Thymus (tissue), 11 donors: ENCODE measurements at regions not wholly inside any gene's neighbourhood (a gene's known extent, or its start where the extent isn't known, plus 50 kb on each side); places are given as distances from the start of the nearest gene placed in this dataset.

Source experiments
- DNase-seq, 9 donors: peaks; one replicate each; pipeline ENCODE4 v3.0.0-alpha.2; 2013; ENCODE audit warnings: low spot score in 9 of 9, low read depth in 6 of 9, missing footprints in 1 of 9
- H3K27ac ChIP-seq, 2 donors: one replicate each; pipeline ENCODE4 v1.5.1; 2013; ENCODE audit warnings: control low read depth in 1 of 2, low read depth in 1 of 2, low read length in 1 of 2, mild to moderate bottlenecking in 1 of 2, moderate library complexity in 1 of 2
- H3K27me3 ChIP-seq, 2 donors: one replicate each; pipeline ENCODE4 v1.5.1; 2013; ENCODE audit warnings: low read length in 1 of 2; ENCODE audit not compliant: control insufficient read depth in 2 of 2, insufficient read depth in 1 of 2
- H3K36me3 ChIP-seq, 2 donors: one replicate each; pipeline ENCODE4 v1.5.1; 2013; ENCODE audit warnings: low read length in 1 of 2, mild to moderate bottlenecking in 1 of 2, moderate library complexity in 1 of 2; ENCODE audit not compliant: control insufficient read depth in 2 of 2, insufficient read depth in 2 of 2
- H3K4me1 ChIP-seq, 2 donors: one replicate each; pipeline ENCODE4 v1.5.1; 2013; ENCODE audit warnings: low read length in 2 of 2; ENCODE audit not compliant: control insufficient read depth in 2 of 2, insufficient read depth in 2 of 2
- H3K4me3 ChIP-seq, 2 donors: one replicate each; pipeline ENCODE4 v1.5.1; 2013; ENCODE audit warnings: low read length in 2 of 2, control low read depth in 1 of 2, mild to moderate bottlenecking in 1 of 2
- H3K9me3 ChIP-seq, 2 donors: one replicate each; pipeline ENCODE4 v1.5.1; 2013; ENCODE audit warnings: low read length in 1 of 2, mild to moderate bottlenecking in 1 of 2; ENCODE audit not compliant: control insufficient read depth in 2 of 2, insufficient read depth in 1 of 2
- WGBS: extraction: QIAGEN DNeasy Blood & Tissue Kit; methylation state at CpG from one replicate; pipeline ENCODE4 v1.1.7; 2013; 5-methylcytosine and 5-hydroxymethylcytosine counted together
- donor health status: healthy.

DNA sequence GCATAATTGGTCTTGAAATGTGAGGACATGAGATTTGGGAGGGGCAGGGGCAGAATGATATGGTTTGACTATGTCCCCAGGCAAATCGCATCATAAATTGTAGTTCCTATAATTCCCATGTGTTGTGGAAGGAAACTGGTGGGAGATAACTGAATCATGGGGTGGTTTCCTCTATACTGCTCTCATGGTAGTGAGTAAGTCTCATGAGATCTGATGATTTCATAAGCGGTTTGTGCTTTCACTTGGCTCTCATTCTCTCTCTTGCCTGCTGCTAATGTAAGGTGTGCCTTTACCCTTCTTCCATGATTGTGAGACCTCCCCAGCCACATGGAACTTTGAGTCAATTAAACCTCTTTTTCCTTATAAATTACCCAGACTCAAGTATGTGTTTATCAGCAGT is 2595.9 kb downstream of the PCDH7 start:
- H3K27me3 ChIP-seq = no peaks in the 10 kb centered on the region
- no peaks in the 10 kb centered on the region for H3K36me3 ChIP-seq
- no peaks in the 10 kb centered on the region for H3K4me1 ChIP-seq
- 91% methylated on average over 2 of the region's 2 CpGs for WGBS
- H3K9me3 ChIP-seq = peaks cover 3 to 16% of the 10 kb centered on the region in 2 donors
- H3K4me3 ChIP-seq = no peak overlapping the region
- H3K27ac ChIP-seq = no peak overlapping the region
- no peak for DNase-seq

DNA sequence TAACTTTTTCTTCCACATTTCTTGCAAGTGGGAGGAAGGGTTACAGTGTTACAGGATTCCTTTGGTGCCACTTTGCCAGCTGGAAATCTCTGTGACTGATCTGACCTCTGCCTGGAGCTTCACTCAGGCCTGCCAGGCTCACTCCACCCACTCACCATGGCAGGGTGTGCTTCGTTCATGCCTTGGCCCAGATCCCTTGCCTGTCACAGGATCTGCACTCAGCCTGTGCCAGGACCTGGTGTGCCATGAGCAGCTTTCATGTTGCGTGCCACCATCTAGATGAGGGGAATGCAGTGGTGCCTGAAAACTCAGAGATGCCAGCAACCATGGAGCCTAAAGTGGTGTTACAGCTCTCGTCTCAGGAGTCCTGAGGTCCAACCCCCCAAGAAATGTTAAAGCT is 2596.4 kb downstream of the PCDH7 start:
- no peak overlapping the region for H3K27ac ChIP-seq
- no peaks in the 10 kb centered on the region for H3K27me3 ChIP-seq
- 90% methylated on average over 3 of the region's 3 CpGs for WGBS
- no peak overlapping the region for H3K4me3 ChIP-seq
- H3K9me3 ChIP-seq = peaks cover 3 to 16% of the 10 kb centered on the region in 2 donors
- H3K4me1 ChIP-seq = no peaks in the 10 kb centered on the region
- DNase-seq = no peak
- H3K36me3 ChIP-seq = no peaks in the 10 kb centered on the region

GRCh38 chr4:33323393-33323792 is 2603.2 kb downstream of the PCDH7 start:
- WGBS = 93% methylated on average over 1 of the region's 1 CpG
- no peak overlapping the region for H3K4me3 ChIP-seq
- no peaks in the 10 kb centered on the region for H3K27me3 ChIP-seq
- H3K27ac ChIP-seq = no peak overlapping the region
- no peaks in the 10 kb centered on the region for H3K9me3 ChIP-seq
- H3K4me1 ChIP-seq = no peaks in the 10 kb centered on the region
- DNase-seq = no peak
- no peaks in the 10 kb centered on the region for H3K36me3 ChIP-seq

DNA sequence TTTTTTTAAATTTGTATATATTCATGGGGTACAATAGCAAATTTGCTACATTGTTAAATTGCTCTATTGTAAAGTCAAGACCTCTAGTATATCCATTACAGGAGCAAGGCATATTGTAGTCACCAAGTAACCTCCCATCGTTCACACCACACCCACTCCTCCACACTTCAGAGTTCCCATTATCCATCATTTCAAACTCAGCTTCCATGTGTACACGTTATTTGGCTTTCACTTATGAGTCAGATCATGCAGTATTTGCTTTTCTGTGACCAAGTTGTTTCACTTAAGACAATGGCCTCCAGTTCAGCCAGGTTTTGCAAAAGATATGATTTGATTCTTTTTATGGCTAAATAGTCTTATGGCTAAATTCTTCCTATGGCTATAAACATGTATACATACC is 2614.2 kb downstream of the PCDH7 start:
- H3K4me1 ChIP-seq = no peaks in the 10 kb centered on the region
- H3K27me3 ChIP-seq = no peaks in the 10 kb centered on the region
- 81% methylated on average over 2 of the region's 2 CpGs for WGBS
- no peak for DNase-seq
- H3K27ac ChIP-seq = no peak overlapping the region
- H3K4me3 ChIP-seq = no peak overlapping the region
- H3K9me3 ChIP-seq = peaks cover 0 to 14% of the 10 kb centered on the region in 2 donors
- H3K36me3 ChIP-seq = no peaks in the 10 kb centered on the region

- no peak for DNase-seq
- H3K4me1 ChIP-seq = no peaks in the 10 kb centered on the region
- no peaks in the 10 kb centered on the region for H3K36me3 ChIP-seq
- peaks cover 0 to 14% of the 10 kb centered on the region in 2 donors for H3K9me3 ChIP-seq
- no peaks in the 10 kb centered on the region for H3K27me3 ChIP-seq
- WGBS = 85% methylated on average over 3 of the region's 3 CpGs
- no peak overlapping the region for H3K27ac ChIP-seq
- no peak overlapping the region for H3K4me3 ChIP-seq
Measured at GRCh38 chr4:33339762-33340161, 2619.6 kb downstream of the PCDH7 start.

DNA sequence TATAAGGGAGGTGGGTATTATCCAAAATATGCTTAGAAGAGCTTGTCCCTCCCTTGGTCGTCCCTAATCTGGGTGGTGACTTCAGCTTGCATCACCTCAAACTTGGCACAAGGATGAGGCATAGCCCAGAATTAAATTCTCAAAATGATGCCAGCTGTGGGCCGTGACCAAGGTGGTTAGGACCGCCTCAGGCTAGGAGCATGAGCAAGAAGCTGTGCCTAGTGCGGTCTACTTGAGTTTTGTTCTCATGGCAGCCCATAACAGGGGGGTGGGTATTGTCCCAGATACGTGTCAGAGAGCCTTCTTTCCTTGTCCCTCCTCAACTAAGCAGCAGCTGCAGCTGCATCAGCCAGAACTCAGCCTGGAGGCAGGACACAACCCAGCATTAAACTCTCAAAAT is 2620.0 kb downstream of the PCDH7 start:
- H3K27me3 ChIP-seq = no peaks in the 10 kb centered on the region
- DNase-seq = no peak
- H3K4me1 ChIP-seq = no peaks in the 10 kb centered on the region
- no peak overlapping the region for H3K27ac ChIP-seq
- 88% methylated on average over 5 of the region's 5 CpGs for WGBS
- peaks cover 0 to 14% of the 10 kb centered on the region in 2 donors for H3K9me3 ChIP-seq
- H3K36me3 ChIP-seq = no peaks in the 10 kb centered on the region
- H3K4me3 ChIP-seq = no peak overlapping the region

GRCh38 chr4:33349376-33349775 is 2629.2 kb downstream of the PCDH7 start:
- Histone ChIP-seq H3K4me3 (no peak overlapping the region), H3K4me1 (no peaks in the 10 kb centered on the region), H3K9me3 (no peaks in the 10 kb centered on the region), H3K27me3 (no peaks in the 10 kb centered on the region), H3K27ac (no peak overlapping the region), H3K36me3 (no peaks in the 10 kb centered on the region)
- DNase-seq = no peak
- WGBS = 94% methylated on average over 1 of the region's 1 CpG

DNA sequence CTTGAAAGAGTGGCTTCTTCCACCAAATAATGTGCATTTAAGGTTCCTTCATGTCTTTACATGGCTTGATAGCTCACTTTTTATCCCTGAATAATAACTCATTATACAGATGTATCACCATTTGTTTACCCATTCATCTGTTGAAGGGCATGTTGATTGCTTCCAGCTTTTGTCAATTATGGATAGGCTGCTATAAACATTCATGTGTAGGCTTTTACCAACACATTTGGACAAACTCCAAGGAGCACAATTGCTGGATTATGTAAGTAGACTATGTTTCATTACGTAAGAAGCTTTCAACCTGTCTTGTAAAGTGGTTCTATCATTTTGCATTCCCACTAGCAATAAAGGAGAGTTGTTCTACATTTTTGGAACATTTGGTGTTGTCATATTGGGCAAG is 2637.0 kb downstream of the PCDH7 start:
- no peaks in the 10 kb centered on the region for H3K4me1 ChIP-seq
- H3K36me3 ChIP-seq = no peaks in the 10 kb centered on the region
- no peak for DNase-seq
- WGBS = 88% methylated on average over 1 of the region's 1 CpG
- H3K4me3 ChIP-seq = no peak overlapping the region
- no peaks in the 10 kb centered on the region for H3K27me3 ChIP-seq
- H3K27ac ChIP-seq = no peak overlapping the region
- H3K9me3 ChIP-seq = no peaks in the 10 kb centered on the region

DNA sequence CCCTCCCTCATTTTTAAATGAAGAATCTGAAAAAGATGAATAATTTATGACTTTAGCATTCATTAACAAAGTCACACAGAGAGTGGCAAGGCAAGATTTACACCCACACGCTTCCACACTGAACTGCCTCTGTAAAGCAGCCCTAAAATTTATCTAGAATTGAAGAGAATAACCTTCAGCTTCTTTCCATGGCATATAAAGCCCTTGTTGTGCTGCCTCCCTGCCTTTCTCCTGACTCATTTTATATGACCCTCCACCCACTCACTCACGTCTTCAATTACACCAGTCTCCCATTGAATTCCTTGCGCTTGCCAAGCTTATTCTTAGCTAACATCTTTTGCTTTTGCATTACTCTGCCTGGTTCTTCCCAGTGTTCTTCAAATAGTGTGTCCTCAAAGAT is 2649.3 kb downstream of the PCDH7 start:
- H3K27me3 ChIP-seq = no peaks in the 10 kb centered on the region
- no peaks in the 10 kb centered on the region for H3K36me3 ChIP-seq
- no peaks in the 10 kb centered on the region for H3K9me3 ChIP-seq
- DNase-seq = no peak
- 94% methylated on average over 3 of the region's 3 CpGs for WGBS
- H3K27ac ChIP-seq = no peak overlapping the region
- H3K4me1 ChIP-seq = no peaks in the 10 kb centered on the region
- H3K4me3 ChIP-seq = no peak overlapping the region

- 95% methylated on average over 4 of the region's 4 CpGs for WGBS
- Histone ChIP-seq H3K27me3 (no peaks in the 10 kb centered on the region), H3K4me1 (no peaks in the 10 kb centered on the region), H3K9me3 (no peaks in the 10 kb centered on the region), H3K36me3 (no peaks in the 10 kb centered on the region), H3K4me3 (no peak overlapping the region), H3K27ac (no peak overlapping the region)
- DNase-seq = no peak
Measured at GRCh38 chr4:33381816-33382215, 2661.6 kb downstream of the PCDH7 start.
